ENCODE measurements at regions not wholly inside any gene's neighbourhood (a gene's known extent, or its start where the extent isn't known, plus 50 kb on each side); places are given as distances from the start of the nearest gene placed in this dataset.

DNA sequence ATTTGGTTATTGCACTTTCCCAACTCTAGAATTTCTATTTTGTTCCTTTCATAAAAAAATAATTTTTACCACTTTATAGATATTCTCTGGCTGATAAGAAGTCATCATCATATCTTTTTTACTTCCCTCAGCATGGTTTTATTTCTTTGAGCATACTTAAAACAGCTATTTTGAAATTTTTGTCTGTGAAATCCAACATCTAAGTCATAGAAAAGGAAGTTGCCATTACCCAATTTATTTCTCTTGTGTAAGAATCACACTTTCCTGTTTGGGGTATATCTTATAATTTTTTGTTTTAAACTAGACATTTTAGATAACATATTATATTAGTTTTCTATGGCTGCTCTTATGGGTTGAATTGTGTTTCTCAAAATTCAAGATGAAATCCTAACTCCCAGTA is 400.2 kb upstream of the OR4E1 start:
- TF ChIP-seq, protein P1, sequence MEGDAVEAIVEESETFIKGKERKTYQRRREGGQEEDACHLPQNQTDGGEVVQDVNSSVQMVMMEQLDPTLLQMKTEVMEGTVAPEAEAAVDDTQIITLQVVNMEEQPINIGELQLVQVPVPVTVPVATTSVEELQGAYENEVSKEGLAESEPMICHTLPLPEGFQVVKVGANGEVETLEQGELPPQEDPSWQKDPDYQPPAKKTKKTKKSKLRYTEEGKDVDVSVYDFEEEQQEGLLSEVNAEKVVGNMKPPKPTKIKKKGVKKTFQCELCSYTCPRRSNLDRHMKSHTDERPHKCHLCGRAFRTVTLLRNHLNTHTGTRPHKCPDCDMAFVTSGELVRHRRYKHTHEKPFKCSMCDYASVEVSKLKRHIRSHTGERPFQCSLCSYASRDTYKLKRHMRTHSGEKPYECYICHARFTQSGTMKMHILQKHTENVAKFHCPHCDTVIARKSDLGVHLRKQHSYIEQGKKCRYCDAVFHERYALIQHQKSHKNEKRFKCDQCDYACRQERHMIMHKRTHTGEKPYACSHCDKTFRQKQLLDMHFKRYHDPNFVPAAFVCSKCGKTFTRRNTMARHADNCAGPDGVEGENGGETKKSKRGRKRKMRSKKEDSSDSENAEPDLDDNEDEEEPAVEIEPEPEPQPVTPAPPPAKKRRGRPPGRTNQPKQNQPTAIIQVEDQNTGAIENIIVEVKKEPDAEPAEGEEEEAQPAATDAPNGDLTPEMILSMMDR (IDR thresholded peaks at IDR 0.05 in 8 of 11, conservative IDR thresholded peaks at IDR 0.05 in 3 of 11), result no peak
- no peak for TF ChIP-seq POLR2A (IDR thresholded peaks at IDR 0.05)
- TF ChIP-seq POLR2AphosphoS5 (IDR thresholded peaks at IDR 0.05), result no peak
